ENCODE measurements at regions not wholly inside any gene's neighbourhood (a gene's known extent, or its start where the extent isn't known, plus 50 kb on each side); places are given as distances from the start of the nearest gene placed in this dataset.

DNA sequence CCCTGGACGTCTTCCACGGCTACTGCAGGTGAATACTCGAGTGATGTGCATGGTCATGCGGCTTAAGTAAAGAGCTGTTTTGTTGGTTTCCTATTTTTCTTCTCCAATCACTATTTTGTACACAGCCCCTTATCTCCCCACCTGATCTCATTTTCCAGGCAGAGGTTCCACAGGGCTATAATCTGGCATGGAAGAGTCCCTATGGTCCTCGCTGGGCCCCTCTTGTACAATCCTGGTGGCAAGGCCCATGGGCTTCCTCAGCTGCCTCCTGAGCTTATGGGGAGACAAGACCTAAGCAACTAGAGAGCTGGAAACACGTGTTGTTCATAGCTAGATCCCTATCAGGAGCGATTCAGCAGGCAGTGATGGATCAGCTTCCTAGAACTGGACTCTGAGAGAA lies 181.3 kb upstream of the ADO start:
- Histone ChIP-seq H3K4me3 (no peak overlapping the region), H3K27ac (no peak overlapping the region), H3K36me3 (no peaks in the 10 kb centered on the region), H3K27me3 (replicated peaks) (no peaks in the 10 kb centered on the region), H3K9me3 (replicated peaks) (no peaks in the 10 kb centered on the region), H3K4me1 (replicated peaks) (peaks cover 33% of the 10 kb centered on the region)
- DNase-seq (ENCODE audit: low read depth in 1 of 2, low spot score in 2 of 2): no peak

DNA sequence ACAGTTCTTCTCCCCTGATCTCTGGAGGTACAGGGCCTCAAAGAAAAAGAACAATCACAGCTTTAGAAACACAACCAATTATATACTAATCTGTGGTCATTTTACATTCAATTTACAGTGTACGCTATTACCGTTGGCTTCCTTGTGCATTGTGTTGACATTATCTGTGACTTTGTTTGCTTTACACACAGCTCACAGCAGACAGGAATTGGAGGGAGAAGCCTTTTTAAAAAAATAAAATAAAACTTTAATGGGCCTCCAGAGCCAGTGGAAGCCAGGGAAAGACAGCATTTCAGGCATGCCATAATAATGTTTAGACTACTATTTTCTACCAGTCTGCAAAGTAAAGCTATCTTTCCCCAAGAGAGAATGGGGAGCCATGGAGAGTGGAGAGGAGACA lies 179.0 kb upstream of the ADO start:
- no peaks in the 10 kb centered on the region for H3K36me3 ChIP-seq

DNA sequence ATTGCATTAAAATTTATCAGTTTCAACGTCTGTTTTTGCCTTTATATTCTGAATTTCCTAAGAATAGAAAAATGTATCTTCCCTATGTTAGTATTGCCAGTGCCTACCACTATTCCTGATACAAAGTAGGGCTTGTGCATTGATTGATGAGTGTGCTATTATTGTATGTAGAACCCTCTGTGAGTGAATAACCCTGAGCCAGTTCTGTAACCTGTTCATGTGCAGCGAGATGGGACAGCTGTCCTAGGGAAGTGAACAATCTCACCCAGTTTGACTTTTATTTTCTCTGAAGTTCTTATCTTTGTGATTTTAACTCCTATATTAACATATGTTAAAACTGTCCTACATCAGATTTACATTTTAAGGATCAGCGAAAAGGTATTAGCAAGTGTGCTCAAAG lies 178.4 kb upstream of the ADO start:
- Histone ChIP-seq H3K9me3 (replicated peaks) (no peaks in the 10 kb centered on the region), H3K36me3 (no peaks in the 10 kb centered on the region), H3K27ac (no peak overlapping the region), H3K4me1 (replicated peaks) (peaks cover 33% of the 10 kb centered on the region), H3K27me3 (replicated peaks) (no peaks in the 10 kb centered on the region), H3K4me3 (no peak overlapping the region)
- no peak for DNase-seq (ENCODE audit: low read depth in 1 of 2, low spot score in 2 of 2)

More for the DNA sequence above, 179.0 kb upstream of the ADO start:
- Histone ChIP-seq H3K4me3 (no peak overlapping the region), H3K27me3 (replicated peaks) (no peaks in the 10 kb centered on the region), H3K9me3 (replicated peaks) (no peaks in the 10 kb centered on the region), H3K4me1 (replicated peaks) (peaks cover 33% of the 10 kb centered on the region), H3K27ac (no peak overlapping the region)
- DNase-seq (ENCODE audit: low read depth in 1 of 2, low spot score in 2 of 2): peak in 1 of 2 experiments; percentile 16

DNA sequence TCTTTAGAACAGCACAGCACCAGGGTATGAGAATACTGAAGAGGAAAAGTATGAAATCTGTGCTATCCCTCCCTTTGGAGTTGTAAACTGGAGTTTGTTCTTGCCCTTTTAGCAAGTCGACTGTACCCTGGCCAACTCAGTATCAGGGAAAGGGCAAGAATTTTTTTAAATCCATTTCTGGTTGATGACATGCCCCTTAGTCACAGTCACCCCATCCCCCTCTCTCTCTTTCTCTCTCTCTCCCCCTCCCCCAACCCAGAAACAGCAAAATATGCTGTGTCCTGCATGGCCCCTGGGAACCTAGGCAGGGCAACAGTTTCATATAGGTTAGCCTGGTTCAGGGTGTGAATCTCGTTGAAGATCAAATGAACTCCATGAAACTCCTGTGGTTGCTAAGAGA lies 177.7 kb upstream of the ADO start:
- Histone ChIP-seq H3K9me3 (replicated peaks) (no peaks in the 10 kb centered on the region), H3K27me3 (replicated peaks) (no peaks in the 10 kb centered on the region), H3K4me3 (no peak overlapping the region), H3K4me1 (replicated peaks) (peaks cover 33% of the 10 kb centered on the region), H3K27ac (no peak overlapping the region), H3K36me3 (no peaks in the 10 kb centered on the region)
- peak in 1 of 2 experiments; percentile 34 for DNase-seq (ENCODE audit: low read depth in 1 of 2, low spot score in 2 of 2)

DNA sequence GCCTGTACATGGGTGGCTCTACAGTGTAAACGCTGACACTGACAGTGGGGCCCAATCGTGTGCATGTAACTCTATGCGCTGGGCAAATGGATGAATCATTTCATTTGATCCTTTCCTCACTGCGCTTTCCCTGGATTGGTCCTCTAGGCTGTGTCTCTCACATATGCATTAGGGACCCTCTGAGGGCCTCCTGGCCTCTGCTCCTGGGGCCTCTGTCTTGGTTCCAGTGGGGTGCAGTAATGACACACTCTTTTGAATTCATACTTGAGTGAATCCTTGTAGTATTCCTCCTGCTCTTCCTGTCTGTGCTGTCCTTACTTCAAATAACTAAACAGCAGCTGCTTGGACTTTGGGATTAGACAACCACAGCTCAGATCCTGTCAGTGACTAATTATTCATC lies 176.5 kb upstream of the ADO start:
- H3K4me1 ChIP-seq (replicated peaks): peaks cover 37% of the 10 kb centered on the region
- no peak overlapping the region for H3K4me3 ChIP-seq
- DNase-seq (ENCODE audit: low read depth in 1 of 2, low spot score in 2 of 2): peak in 1 of 2 experiments; percentile 20
- no peaks in the 10 kb centered on the region for H3K27me3 ChIP-seq (replicated peaks)
- H3K9me3 ChIP-seq (replicated peaks): no peaks in the 10 kb centered on the region
- no peak overlapping the region for H3K27ac ChIP-seq
- no peaks in the 10 kb centered on the region for H3K36me3 ChIP-seq

DNA sequence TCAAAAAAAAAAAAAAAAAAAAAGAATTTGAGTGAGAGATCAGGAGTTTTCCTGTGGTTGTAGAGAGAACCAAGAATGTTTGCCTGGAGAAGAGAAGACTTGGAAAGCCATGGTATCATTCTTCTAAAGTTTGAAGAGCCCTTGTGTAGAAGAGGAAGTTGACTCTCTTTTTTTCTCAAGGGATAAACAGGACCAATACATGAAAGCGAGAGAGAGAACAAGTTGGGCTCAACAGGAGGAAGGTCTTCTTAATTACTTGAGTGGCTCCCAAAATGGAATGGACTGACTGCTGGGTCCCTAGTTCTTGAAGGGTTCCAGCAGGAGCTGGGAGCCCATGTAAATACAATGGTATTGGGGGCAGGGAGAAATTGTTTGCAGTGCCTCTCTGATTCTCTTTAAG lies 173.3 kb upstream of the ADO start:
- Histone ChIP-seq H3K36me3 (no peaks in the 10 kb centered on the region), H3K4me3 (no peak overlapping the region), H3K27me3 (replicated peaks) (no peaks in the 10 kb centered on the region), H3K4me1 (replicated peaks) (peaks cover 23% of the 10 kb centered on the region), H3K27ac (no peak overlapping the region), H3K9me3 (replicated peaks) (no peaks in the 10 kb centered on the region)
- no peak for DNase-seq (ENCODE audit: low read depth in 1 of 2, low spot score in 2 of 2)

DNA sequence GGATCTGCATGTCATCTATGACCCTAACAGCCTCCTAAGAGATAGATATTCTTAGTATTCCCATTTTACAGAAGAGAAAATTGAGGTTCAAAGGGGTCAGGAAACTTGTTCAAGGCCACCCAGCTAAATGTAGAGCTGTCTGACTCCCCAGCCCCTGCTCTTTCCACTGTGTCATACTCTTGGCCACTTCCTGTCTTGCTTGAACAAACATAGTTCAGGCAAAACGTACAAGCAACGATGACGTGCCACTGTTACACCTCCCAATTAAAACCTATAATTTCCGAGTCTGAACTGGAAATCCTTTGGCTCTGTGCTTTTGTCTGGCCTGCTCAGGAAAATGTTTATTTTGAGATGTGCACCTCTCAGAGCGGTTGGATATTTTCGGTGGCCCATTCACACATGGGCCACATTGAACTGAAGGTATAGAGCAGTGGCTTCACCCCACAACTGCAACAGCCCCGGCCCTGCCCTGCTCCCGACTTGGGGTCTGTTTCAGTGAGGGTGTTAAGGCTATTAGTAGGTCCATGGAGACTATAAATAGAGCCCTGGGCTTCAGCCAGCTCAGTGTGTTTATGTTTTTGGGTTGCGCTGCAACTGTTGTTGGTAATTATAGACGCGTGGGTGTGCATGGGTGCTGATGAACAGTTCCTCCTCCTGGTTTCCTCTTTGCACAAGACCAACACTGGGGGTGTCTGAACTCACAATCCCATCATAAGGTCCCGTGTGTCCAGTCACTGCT lies 172.3 kb upstream of the ADO start:
- Histone ChIP-seq H3K9me3 (replicated peaks) (no peaks in the 10 kb centered on the region), H3K27ac (no peak overlapping the region), H3K27me3 (replicated peaks) (no peaks in the 10 kb centered on the region), H3K4me3 (no peak overlapping the region), H3K4me1 (replicated peaks) (peaks cover 22% of the 10 kb centered on the region), H3K36me3 (no peaks in the 10 kb centered on the region)
- DNase-seq (ENCODE audit: low read depth in 1 of 2, low spot score in 2 of 2): no peak

DNA sequence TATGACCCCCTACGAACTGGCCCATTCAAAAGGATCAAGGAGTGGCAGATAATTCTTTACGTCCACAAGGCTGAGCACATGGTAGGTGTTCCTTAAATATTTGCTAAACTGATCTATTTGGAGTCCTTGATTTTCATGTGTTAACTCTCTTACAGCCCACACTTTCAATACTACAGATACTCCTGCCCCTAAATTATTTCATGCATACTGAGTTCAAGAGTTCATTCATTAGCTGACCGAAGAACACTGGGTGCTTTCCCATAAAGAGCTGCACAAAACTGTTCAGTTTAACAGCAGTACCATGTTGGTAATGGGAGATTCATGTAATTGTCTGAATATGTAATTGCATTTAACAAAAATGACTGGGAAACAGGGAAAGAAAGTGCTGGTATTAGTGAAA lies 170.5 kb upstream of the ADO start:
- DNase-seq (ENCODE audit: low read depth in 1 of 2, low spot score in 2 of 2): no peak
- Histone ChIP-seq H3K27ac (no peak overlapping the region), H3K9me3 (replicated peaks) (no peaks in the 10 kb centered on the region)

DNA sequence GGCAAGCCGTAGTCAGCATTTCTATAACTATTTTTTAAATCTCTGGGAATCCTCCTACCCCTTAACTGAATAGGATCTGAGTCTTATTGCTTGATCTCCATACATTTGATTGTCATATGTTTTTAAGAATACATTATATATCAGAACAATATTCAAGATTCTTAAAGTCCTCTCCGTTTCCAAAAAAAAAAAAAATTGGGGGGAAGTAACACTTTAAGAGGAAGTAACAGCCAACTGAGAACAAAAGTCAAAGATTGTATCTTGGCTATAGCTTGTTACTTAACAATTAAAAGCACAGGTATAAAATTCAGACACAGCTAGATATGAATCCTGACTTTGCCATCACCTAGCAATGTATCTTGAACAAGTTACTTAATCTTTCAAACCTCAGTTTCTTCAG lies 169.9 kb upstream of the ADO start:
- Histone ChIP-seq H3K9me3 (replicated peaks) (no peaks in the 10 kb centered on the region), H3K4me3 (no peak overlapping the region), H3K36me3 (no peaks in the 10 kb centered on the region), H3K27me3 (replicated peaks) (no peaks in the 10 kb centered on the region), H3K4me1 (replicated peaks) (peaks cover 22% of the 10 kb centered on the region), H3K27ac (no peak overlapping the region)
- no peak for DNase-seq (ENCODE audit: low read depth in 1 of 2, low spot score in 2 of 2)

More for the DNA sequence above, 170.5 kb upstream of the ADO start:
- Histone ChIP-seq H3K4me1 (replicated peaks) (peaks cover 22% of the 10 kb centered on the region), H3K4me3 (no peak overlapping the region), H3K36me3 (no peaks in the 10 kb centered on the region), H3K27me3 (replicated peaks) (no peaks in the 10 kb centered on the region)

DNA sequence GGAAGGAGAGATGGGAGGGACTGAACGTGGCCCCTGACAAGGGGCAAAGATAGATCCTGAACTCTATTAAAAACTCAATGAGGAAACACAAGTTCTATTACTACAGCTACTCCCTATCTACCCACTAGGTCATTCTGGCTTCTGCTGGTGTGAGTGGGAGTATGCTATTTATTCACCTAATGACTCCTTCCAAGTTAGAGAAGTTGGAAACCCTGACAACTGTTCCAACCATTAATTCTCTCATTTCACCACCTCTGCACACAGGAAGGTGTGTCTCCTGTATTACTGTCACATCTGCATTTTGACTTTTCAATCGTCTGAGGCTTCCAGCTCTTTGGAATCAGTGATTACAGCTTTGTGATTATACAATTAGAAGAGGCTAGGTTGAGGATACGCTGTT lies 169.4 kb upstream of the ADO start:
- no peaks in the 10 kb centered on the region for H3K36me3 ChIP-seq
- no peaks in the 10 kb centered on the region for H3K27me3 ChIP-seq (replicated peaks)
- H3K27ac ChIP-seq: no peak overlapping the region
- no peaks in the 10 kb centered on the region for H3K9me3 ChIP-seq (replicated peaks)
- H3K4me1 ChIP-seq (replicated peaks): peaks cover 22% of the 10 kb centered on the region
- H3K4me3 ChIP-seq: no peak overlapping the region
- DNase-seq (ENCODE audit: low read depth in 1 of 2, low spot score in 2 of 2): no peak

DNA sequence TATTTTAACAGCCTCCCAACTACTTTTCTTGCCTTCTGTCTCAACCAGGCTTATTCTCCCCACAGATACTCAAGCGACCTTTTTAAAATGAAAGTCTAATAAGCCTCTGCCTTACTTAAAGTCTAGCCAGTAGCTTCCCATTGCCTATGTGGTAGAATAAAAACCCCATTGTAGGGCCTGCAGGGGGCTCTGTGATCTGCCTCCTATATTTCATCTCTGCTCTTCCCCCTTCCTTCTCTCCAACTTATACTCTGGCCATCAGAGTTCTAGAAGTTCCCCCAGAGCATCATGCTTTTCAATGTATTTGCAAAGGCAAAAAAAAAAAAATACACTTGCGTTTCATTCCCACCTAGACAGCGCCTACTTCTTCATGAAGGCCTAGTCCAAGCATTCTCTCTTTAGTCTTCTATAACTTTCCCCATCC lies 167.7 kb upstream of the ADO start:
- Histone ChIP-seq H3K4me3 (peak overlapping the region; percentile 20), H3K4me1 (replicated peaks) (peaks cover 22% of the 10 kb centered on the region), H3K36me3 (no peaks in the 10 kb centered on the region), H3K27me3 (replicated peaks) (no peaks in the 10 kb centered on the region), H3K9me3 (replicated peaks) (no peaks in the 10 kb centered on the region), H3K27ac (peak overlapping the region; percentile 14)
- peak in 1 of 2 experiments; percentile 19 for DNase-seq (ENCODE audit: low read depth in 1 of 2, low spot score in 2 of 2)

DNA sequence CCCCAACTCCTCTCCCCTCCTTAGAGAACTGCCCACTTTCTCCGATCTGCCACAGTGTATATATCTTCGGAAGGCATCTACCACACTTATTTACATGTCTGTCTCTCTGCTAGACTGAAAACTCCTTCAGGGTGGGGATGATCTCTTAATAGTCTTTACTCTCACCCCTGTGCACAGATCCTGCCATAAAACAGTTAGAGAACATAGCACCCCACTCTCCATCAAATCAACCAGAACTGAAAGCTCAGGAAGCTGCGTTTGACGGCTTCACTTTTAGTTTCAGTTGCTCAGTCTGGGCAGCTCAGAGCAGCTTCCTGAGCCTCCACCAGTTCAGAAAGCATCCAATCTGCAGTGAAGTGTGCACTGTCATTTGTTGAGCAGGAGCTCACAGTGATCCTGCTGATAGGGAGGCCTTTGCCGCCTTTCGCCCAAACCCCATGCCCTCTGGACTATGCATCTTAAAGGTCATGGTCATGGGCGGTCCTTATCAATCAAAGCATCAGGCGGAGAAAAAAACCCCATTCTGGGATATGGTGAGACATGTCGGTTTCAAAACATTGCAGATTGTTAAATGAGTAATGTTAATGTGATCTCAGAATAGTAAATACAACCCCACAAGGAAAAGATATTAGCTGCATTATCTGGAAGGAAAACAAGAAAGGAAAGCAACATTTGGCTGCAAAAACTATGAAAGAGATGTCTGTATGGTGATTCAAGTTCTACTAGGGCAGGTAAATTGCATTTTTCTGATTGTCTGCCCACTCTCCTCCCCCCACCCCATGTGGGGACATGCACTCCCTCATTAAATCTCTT lies 167.1 kb upstream of the ADO start:
- H3K27ac ChIP-seq: peak overlapping the region; percentile 14

DNA sequence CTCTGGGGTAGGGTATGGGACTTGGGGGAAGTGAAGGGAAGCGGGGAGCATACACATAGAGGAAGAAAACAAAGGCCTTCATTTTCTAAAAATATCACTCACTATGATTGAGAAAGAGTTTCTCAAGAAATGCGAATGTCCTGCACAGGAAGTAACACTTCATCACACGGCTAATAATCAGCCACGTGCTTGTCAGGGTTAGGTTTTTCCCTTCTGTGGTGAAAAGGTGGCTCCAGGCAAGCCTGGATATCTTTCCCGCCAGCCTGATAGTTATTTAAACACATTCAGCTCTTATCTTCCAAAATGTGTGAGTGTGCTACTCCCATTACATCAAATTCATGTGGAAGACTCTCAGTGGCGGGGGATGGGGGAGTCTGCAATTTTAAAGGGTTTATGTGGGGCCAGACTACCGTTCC lies 166.4 kb upstream of the ADO start:
- Histone ChIP-seq H3K4me3 (no peak overlapping the region), H3K27ac (peak overlapping the region; percentile 14; the same call in 1 of the 2 replicates)
- DNase-seq (ENCODE audit: low read depth in 1 of 2, low spot score in 2 of 2): no peak

More for the DNA sequence above, 167.1 kb upstream of the ADO start:
- H3K27me3 ChIP-seq (replicated peaks): no peaks in the 10 kb centered on the region
- no peaks in the 10 kb centered on the region for H3K36me3 ChIP-seq
- H3K4me1 ChIP-seq (replicated peaks): peaks cover 18% of the 10 kb centered on the region
- peak overlapping the region; percentile 20 for H3K4me3 ChIP-seq
- DNase-seq (ENCODE audit: low read depth in 1 of 2, low spot score in 2 of 2): peak in 1 of 2 experiments; percentile 44
- H3K9me3 ChIP-seq (replicated peaks): no peaks in the 10 kb centered on the region

DNA sequence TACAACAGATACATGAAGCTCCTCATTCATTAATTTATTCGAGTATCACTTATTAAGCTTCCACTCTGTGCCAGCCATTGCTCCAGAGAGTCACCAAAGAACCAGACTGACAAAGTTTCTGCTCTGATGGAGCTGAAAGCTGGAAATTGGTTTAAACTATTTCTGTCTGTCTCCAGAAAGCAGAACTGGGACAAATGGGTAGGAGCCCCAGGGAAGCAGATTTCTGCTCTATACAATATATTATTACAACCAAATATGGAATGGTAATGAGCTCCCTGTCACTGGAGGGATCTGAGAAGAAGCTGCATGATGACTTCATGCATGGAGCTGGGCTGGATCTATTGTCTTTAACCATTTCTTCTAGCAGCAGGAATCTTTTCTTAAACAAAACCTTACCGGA lies 165.4 kb upstream of the ADO start:
- no peak overlapping the region for H3K4me3 ChIP-seq
- no peak overlapping the region for H3K27ac ChIP-seq
- peaks cover 18% of the 10 kb centered on the region for H3K4me1 ChIP-seq (replicated peaks)
- H3K36me3 ChIP-seq: no peaks in the 10 kb centered on the region
- H3K9me3 ChIP-seq (replicated peaks): no peaks in the 10 kb centered on the region
- no peaks in the 10 kb centered on the region for H3K27me3 ChIP-seq (replicated peaks)
- no peak for DNase-seq (ENCODE audit: low read depth in 1 of 2, low spot score in 2 of 2)

More for the DNA sequence above, 166.4 kb upstream of the ADO start:
- Histone ChIP-seq H3K36me3 (no peaks in the 10 kb centered on the region), H3K27me3 (replicated peaks) (no peaks in the 10 kb centered on the region), H3K9me3 (replicated peaks) (no peaks in the 10 kb centered on the region), H3K4me1 (replicated peaks) (peaks cover 18% of the 10 kb centered on the region)
